Trophoblast cell (in vitro differentiated cells and primary cell): ENCODE measurements at regions not wholly inside any gene's neighbourhood (a gene's known extent, or its start where the extent isn't known, plus 50 kb on each side); places are given as distances from the start of the nearest gene placed in this dataset.

Experiments used
- DNase-seq, 2 donors: peaks; one replicate each; pipeline ENCODE4 v3.0.0-alpha.2; 2016
- H2AFZ ChIP-seq: 2 replicates; pipeline ENCODE4 v1.6.1; 2013; ENCODE audit warnings: low read length, moderate library complexity, mild to moderate bottlenecking; ENCODE audit not compliant: insufficient read depth, poor library complexity
- H2AK5ac ChIP-seq: 2 replicates; pipeline ENCODE4 v1.6.1; 2013; ENCODE audit warnings: mild to moderate bottlenecking, low read length
- H2BK120ac ChIP-seq: 2 replicates; pipeline ENCODE4 v1.6.1; 2013; ENCODE audit warnings: low read length, mild to moderate bottlenecking, moderate library complexity; ENCODE audit not compliant: insufficient read depth, poor library complexity
- H2BK12ac ChIP-seq: 2 replicates; pipeline ENCODE4 v1.6.1; 2013; ENCODE audit warnings: mild to moderate bottlenecking, low read length, moderate library complexity
- H2BK5ac ChIP-seq: 2 replicates; pipeline ENCODE4 v1.6.1; 2013; ENCODE audit warnings: low read length, low read depth, moderate library complexity, mild to moderate bottlenecking; ENCODE audit not compliant: poor library complexity
- H3K14ac ChIP-seq: 2 replicates; pipeline ENCODE4 v1.6.1; 2013; ENCODE audit warnings: mild to moderate bottlenecking, low read length
- H3K18ac ChIP-seq: 2 replicates; pipeline ENCODE4 v1.6.1; 2013; ENCODE audit warnings: mild to moderate bottlenecking, low read length
- H3K23ac ChIP-seq: 2 replicates; pipeline ENCODE4 v1.6.1; 2013; ENCODE audit warnings: low read length
- H3K27ac ChIP-seq: 2 replicates; pipeline ENCODE4 v1.5.1; 2013; ENCODE audit warnings: low read depth, mild to moderate bottlenecking, inconsistent platforms, low read length, moderate library complexity
- H3K27me3 ChIP-seq: 2 replicates; pipeline ENCODE4 v1.6.1; 2013; ENCODE audit warnings: inconsistent platforms, mild to moderate bottlenecking, low read length, moderate library complexity; ENCODE audit not compliant: insufficient read depth
- H3K36me3 ChIP-seq, 2 experiments: 1 replicate in 1 of 2; 2 replicates in 1 of 2; pipeline ENCODE4 v1.6.1; 2013; ENCODE audit warnings: low read length in 2 of 2, mild to moderate bottlenecking in 2 of 2, moderate library complexity in 1 of 2; ENCODE audit not compliant: insufficient read depth in 2 of 2, control insufficient read depth in 1 of 2
- H3K4ac ChIP-seq: 2 replicates; pipeline ENCODE4 v1.6.1; 2013; ENCODE audit warnings: low read depth, mild to moderate bottlenecking, low read length, moderate library complexity
- H3K4me1 ChIP-seq, 2 experiments: 1 replicate in 1 of 2; 2 replicates in 1 of 2; pipeline ENCODE4 v1.6.1; 2013; ENCODE audit warnings: low read length in 2 of 2, mild to moderate bottlenecking in 2 of 2, moderate library complexity in 1 of 2; ENCODE audit not compliant: insufficient read depth in 2 of 2, control insufficient read depth in 1 of 2
- H3K4me2 ChIP-seq: 2 replicates; pipeline ENCODE4 v1.6.1; 2013; ENCODE audit warnings: inconsistent platforms, mild to moderate bottlenecking, low read length, moderate library complexity
- H3K4me3 ChIP-seq: 2 replicates; pipeline ENCODE4 v1.5.1; 2013; ENCODE audit warnings: mild to moderate bottlenecking, low read depth, low read length, inconsistent platforms
- H3K79me1 ChIP-seq: one replicate; pipeline ENCODE4 v1.6.1; 2013; ENCODE audit warnings: low read length
- H3K79me2 ChIP-seq: 2 replicates; pipeline ENCODE4 v1.6.1; 2013; ENCODE audit warnings: low read length, mild to moderate bottlenecking; ENCODE audit not compliant: control insufficient read depth, insufficient read depth, poor library complexity
- H3K9ac ChIP-seq: 2 replicates; pipeline ENCODE4 v1.6.1; 2013; ENCODE audit warnings: mild to moderate bottlenecking, low read length
- H3K9me3 ChIP-seq: 2 replicates; pipeline ENCODE4 v1.6.1; 2013; ENCODE audit warnings: low read depth, mild to moderate bottlenecking, control low read depth, inconsistent platforms, low read length; ENCODE audit not compliant: insufficient read depth
- H4K12ac ChIP-seq: 2 replicates; pipeline ENCODE4 v1.6.1; 2013; ENCODE audit warnings: low read depth, mild to moderate bottlenecking, low read length, moderate library complexity
- H4K8ac ChIP-seq: 2 replicates; pipeline ENCODE4 v1.6.1; 2013; ENCODE audit warnings: low read depth, mild to moderate bottlenecking, low read length, moderate library complexity
- H4K91ac ChIP-seq: one replicate; pipeline ENCODE4 v1.6.1; 2013; ENCODE audit warnings: low read depth, mild to moderate bottlenecking, low read length, moderate library complexity
- WGBS: extraction: QIAGEN DNeasy Blood & Tissue Kit; methylation state at CpG from one replicate; pipeline ENCODE4 v1.1.7; 2013; ENCODE audit warnings: missing lambda C conversion rate; ENCODE audit not compliant: insufficient read length, insufficient coverage; ENCODE audit errors: extremely low coverage; 5-methylcytosine and 5-hydroxymethylcytosine counted together

GRCh38 chr3:5039585-5039984 is 60.3 kb downstream of the BHLHE40 start:
- no peaks in the 10 kb centered on the region for H3K79me2 ChIP-seq
- H4K12ac ChIP-seq, result no peak overlapping the region
- H2AFZ ChIP-seq, result no peak overlapping the region
- H3K9ac ChIP-seq, result no peak overlapping the region
- no peak overlapping the region for H4K91ac ChIP-seq
- peaks cover 3% of the 10 kb centered on the region for H3K79me1 ChIP-seq
- no peak overlapping the region for H2AK5ac ChIP-seq
- H3K4me1 ChIP-seq, result peaks cover 5 to 12% of the 10 kb centered on the region in 2 experiments
- no peak for DNase-seq
- no peak overlapping the region for H3K14ac ChIP-seq
- no peak overlapping the region for H2BK120ac ChIP-seq
- H3K4me3 ChIP-seq, result no peak overlapping the region
- no peak overlapping the region for H3K4ac ChIP-seq
- H4K8ac ChIP-seq, result no peak overlapping the region
- no peaks in the 10 kb centered on the region for H3K36me3 ChIP-seq
- H3K9me3 ChIP-seq, result no peaks in the 10 kb centered on the region
- H3K27me3 ChIP-seq, result no peaks in the 10 kb centered on the region
- no peak overlapping the region for H2BK5ac ChIP-seq
- WGBS, result no CpG with 5 or more reads among the region's 2 CpGs
- no peak overlapping the region for H2BK12ac ChIP-seq
- H3K27ac ChIP-seq, result no peak overlapping the region
- H3K4me2 ChIP-seq, result no peak overlapping the region
- no peak overlapping the region for H3K23ac ChIP-seq
- H3K18ac ChIP-seq, result no peak overlapping the region

- Histone ChIP-seq H2BK120ac (no peak overlapping the region), H3K79me1 (peaks cover 3% of the 10 kb centered on the region), H3K4me3 (no peak overlapping the region), H3K9me3 (no peaks in the 10 kb centered on the region), H2AFZ (no peak overlapping the region), H3K36me3 (no peaks in the 10 kb centered on the region), H3K4me1 (peaks cover 5 to 12% of the 10 kb centered on the region in 2 experiments), H2BK12ac (no peak overlapping the region), H3K9ac (no peak overlapping the region), H3K27me3 (no peaks in the 10 kb centered on the region), H3K4me2 (no peak overlapping the region), H4K8ac (no peak overlapping the region), H2AK5ac (no peak overlapping the region), H3K14ac (no peak overlapping the region), H2BK5ac (no peak overlapping the region), H3K23ac (no peak overlapping the region), H4K91ac (no peak overlapping the region), H4K12ac (no peak overlapping the region), H3K27ac (no peak overlapping the region), H3K4ac (no peak overlapping the region), H3K79me2 (no peaks in the 10 kb centered on the region), H3K18ac (no peak overlapping the region)
- WGBS, result no CpG with 5 or more reads among the region's 4 CpGs
- no peak for DNase-seq
Measured at GRCh38 chr3:5041315-5041714, 62.1 kb downstream of the BHLHE40 start.

- peaks cover 0 to 3% of the 10 kb centered on the region in 2 experiments for H3K4me1 ChIP-seq
- no peak overlapping the region for H3K27ac ChIP-seq
- H3K4ac ChIP-seq, result no peak overlapping the region
- H3K9ac ChIP-seq, result no peak overlapping the region
- H3K36me3 ChIP-seq, result no peaks in the 10 kb centered on the region
- no peak overlapping the region for H4K12ac ChIP-seq
- H2BK120ac ChIP-seq, result no peak overlapping the region
- no peak overlapping the region for H3K14ac ChIP-seq
- H2AK5ac ChIP-seq, result no peak overlapping the region
- H3K79me1 ChIP-seq, result no peaks in the 10 kb centered on the region
- H3K4me2 ChIP-seq, result no peak overlapping the region
- no peak overlapping the region for H2AFZ ChIP-seq
- no peak overlapping the region for H3K18ac ChIP-seq
- H3K4me3 ChIP-seq, result no peak overlapping the region
- no peak overlapping the region for H4K8ac ChIP-seq
- no peaks in the 10 kb centered on the region for H3K9me3 ChIP-seq
- H2BK12ac ChIP-seq, result no peak overlapping the region
- no CpG with 5 or more reads among the region's 2 CpGs for WGBS
- H2BK5ac ChIP-seq, result no peak overlapping the region
- no peak overlapping the region for H4K91ac ChIP-seq
- H3K79me2 ChIP-seq, result no peaks in the 10 kb centered on the region
- no peak for DNase-seq
- no peaks in the 10 kb centered on the region for H3K27me3 ChIP-seq
- H3K23ac ChIP-seq, result no peak overlapping the region
Measured at GRCh38 chr3:5045961-5046360, 66.7 kb downstream of the BHLHE40 start.

DNA sequence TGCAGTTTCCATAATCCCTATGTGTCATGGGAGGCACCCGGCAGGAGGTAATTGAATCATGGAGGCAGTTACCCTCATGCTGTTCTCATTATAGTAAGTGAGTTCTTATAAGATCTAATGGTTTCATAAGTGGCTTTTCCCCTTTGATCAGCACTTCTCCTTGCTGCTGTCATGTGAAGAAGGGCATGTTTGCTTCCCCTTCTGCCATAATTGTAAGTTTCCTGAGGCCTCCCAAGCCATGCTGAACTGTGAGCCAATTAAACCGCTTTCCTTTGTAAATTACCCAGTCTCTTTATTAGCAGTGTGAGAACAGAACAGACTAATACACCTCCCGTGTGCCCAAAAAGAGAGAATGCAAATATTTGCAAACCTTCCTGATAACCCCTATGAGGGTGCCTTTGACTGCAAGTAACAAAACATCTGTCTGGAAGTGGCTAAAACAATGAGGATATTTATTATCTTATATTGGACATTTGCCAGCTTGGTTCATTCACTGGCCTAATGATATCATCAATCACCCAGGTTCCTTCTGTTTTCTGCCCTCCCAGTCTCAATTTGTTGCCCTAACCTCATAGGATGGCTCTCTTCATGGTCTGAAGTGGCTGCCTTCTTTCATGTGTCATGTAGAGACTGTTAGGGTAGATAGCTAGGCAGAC is 68.7 kb downstream of the BHLHE40 start:
- Histone ChIP-seq H3K4me1 (peaks cover 0 to 3% of the 10 kb centered on the region in 2 experiments), H3K79me1 (peaks cover 1% of the 10 kb centered on the region), H4K91ac (no peak overlapping the region), H3K27me3 (no peaks in the 10 kb centered on the region), H3K9ac (no peak overlapping the region), H3K79me2 (no peaks in the 10 kb centered on the region), H3K27ac (no peak overlapping the region), H3K18ac (no peak overlapping the region), H2BK12ac (no peak overlapping the region), H3K4me2 (no peak overlapping the region), H4K12ac (no peak overlapping the region), H3K36me3 (no peaks in the 10 kb centered on the region), H2BK5ac (no peak overlapping the region), H3K9me3 (no peaks in the 10 kb centered on the region), H3K14ac (no peak overlapping the region), H2BK120ac (no peak overlapping the region), H2AK5ac (no peak overlapping the region), H4K8ac (no peak overlapping the region), H3K4ac (no peak overlapping the region), H2AFZ (no peak overlapping the region), H3K23ac (no peak overlapping the region), H3K4me3 (no peak overlapping the region)
- no CpG with 5 or more reads among the region's 3 CpGs for WGBS
- no peak for DNase-seq
